ENCODE measurements at regions not wholly inside any gene's neighbourhood (a gene's known extent, or its start where the extent isn't known, plus 50 kb on each side); places are given as distances from the start of the nearest gene placed in this dataset.

- no peaks in the 10 kb centered on the region for H3K27me3 ChIP-seq (ENCODE audit: control insufficient read depth in 3 of 3, insufficient read depth in 3 of 3, low read length in 2 of 3)
- no peaks in the 10 kb centered on the region for H3K36me3 ChIP-seq (ENCODE audit: control insufficient read depth in 4 of 4, insufficient read depth in 4 of 4, low read length in 4 of 4)
- WGBS, 2 donors: 82% methylated on average over 4 of the region's 4 CpGs
- DNase-seq (no peak), ATAC-seq (ENCODE audit: insufficient read depth, low FRiP score) (no peak)
- H3K4me3 ChIP-seq: no peak overlapping the region
- no peak overlapping the region for H3K9ac ChIP-seq (ENCODE audit: insufficient read depth in 1 of 2, low read length in 2 of 2)
- H3K4me1 ChIP-seq (ENCODE audit: control insufficient read depth in 5 of 5, insufficient read depth in 5 of 5, low read length in 5 of 5): no peaks in the 10 kb centered on the region
- TF ChIP-seq, protein P1, sequence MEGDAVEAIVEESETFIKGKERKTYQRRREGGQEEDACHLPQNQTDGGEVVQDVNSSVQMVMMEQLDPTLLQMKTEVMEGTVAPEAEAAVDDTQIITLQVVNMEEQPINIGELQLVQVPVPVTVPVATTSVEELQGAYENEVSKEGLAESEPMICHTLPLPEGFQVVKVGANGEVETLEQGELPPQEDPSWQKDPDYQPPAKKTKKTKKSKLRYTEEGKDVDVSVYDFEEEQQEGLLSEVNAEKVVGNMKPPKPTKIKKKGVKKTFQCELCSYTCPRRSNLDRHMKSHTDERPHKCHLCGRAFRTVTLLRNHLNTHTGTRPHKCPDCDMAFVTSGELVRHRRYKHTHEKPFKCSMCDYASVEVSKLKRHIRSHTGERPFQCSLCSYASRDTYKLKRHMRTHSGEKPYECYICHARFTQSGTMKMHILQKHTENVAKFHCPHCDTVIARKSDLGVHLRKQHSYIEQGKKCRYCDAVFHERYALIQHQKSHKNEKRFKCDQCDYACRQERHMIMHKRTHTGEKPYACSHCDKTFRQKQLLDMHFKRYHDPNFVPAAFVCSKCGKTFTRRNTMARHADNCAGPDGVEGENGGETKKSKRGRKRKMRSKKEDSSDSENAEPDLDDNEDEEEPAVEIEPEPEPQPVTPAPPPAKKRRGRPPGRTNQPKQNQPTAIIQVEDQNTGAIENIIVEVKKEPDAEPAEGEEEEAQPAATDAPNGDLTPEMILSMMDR (IDR thresholded peaks at IDR 0.05; ENCODE audit: control extremely low read depth, extremely low read depth): no peak
- H3K27ac ChIP-seq (ENCODE audit: low read depth in 1 of 2, low read length in 1 of 2): no peak overlapping the region
- no peaks in the 10 kb centered on the region for H3K9me3 ChIP-seq (ENCODE audit: control insufficient read depth in 4 of 4, insufficient read depth in 3 of 4, low read length in 3 of 4)
Measured at GRCh38 chr3:164848923-164849322, 229.4 kb downstream of the SI start.

- no peak for DNase-seq
- TF ChIP-seq, protein P1 (IDR thresholded peaks at IDR 0.05; ENCODE audit: control extremely low read depth, extremely low read depth): no peak
- no peak for ATAC-seq (ENCODE audit: insufficient read depth, low FRiP score)
- Histone ChIP-seq H3K4me3 (no peak overlapping the region), H3K27ac (ENCODE audit: low read depth in 1 of 2, low read length in 1 of 2) (no peak overlapping the region), H3K4me1 (ENCODE audit: control insufficient read depth in 5 of 5, insufficient read depth in 5 of 5, low read length in 5 of 5) (no peaks in the 10 kb centered on the region), H3K36me3 (ENCODE audit: control insufficient read depth in 4 of 4, insufficient read depth in 4 of 4, low read length in 4 of 4) (no peaks in the 10 kb centered on the region), H3K9ac (ENCODE audit: insufficient read depth in 1 of 2, low read length in 2 of 2) (no peak overlapping the region), H3K9me3 (ENCODE audit: control insufficient read depth in 4 of 4, insufficient read depth in 3 of 4, low read length in 3 of 4) (no peaks in the 10 kb centered on the region), H3K27me3 (ENCODE audit: control insufficient read depth in 3 of 3, insufficient read depth in 3 of 3, low read length in 2 of 3) (no peaks in the 10 kb centered on the region)
- WGBS, 2 donors: 83 to 92% methylated on average over 2 of the region's 2 CpGs
Measured at GRCh38 chr3:164845739-164846138, 232.6 kb downstream of the SI start.

- Histone ChIP-seq H3K27me3 (ENCODE audit: control insufficient read depth in 3 of 3, insufficient read depth in 3 of 3, low read length in 2 of 3) (no peaks in the 10 kb centered on the region), H3K9me3 (ENCODE audit: control insufficient read depth in 4 of 4, insufficient read depth in 3 of 4, low read length in 3 of 4) (no peaks in the 10 kb centered on the region), H3K4me3 (no peak overlapping the region), H3K27ac (ENCODE audit: low read depth in 1 of 2, low read length in 1 of 2) (no peak overlapping the region), H3K36me3 (ENCODE audit: control insufficient read depth in 4 of 4, insufficient read depth in 4 of 4, low read length in 4 of 4) (no peaks in the 10 kb centered on the region), H3K4me1 (ENCODE audit: control insufficient read depth in 5 of 5, insufficient read depth in 5 of 5, low read length in 5 of 5) (no peaks in the 10 kb centered on the region), H3K9ac (ENCODE audit: insufficient read depth in 1 of 2, low read length in 2 of 2) (no peak overlapping the region)
- TF ChIP-seq, protein P1 (IDR thresholded peaks at IDR 0.05; ENCODE audit: control extremely low read depth, extremely low read depth): no peak
- no peak for ATAC-seq (ENCODE audit: insufficient read depth, low FRiP score)
- no peak for DNase-seq
- 62 to 70% methylated on average over 5 of the region's 5 CpGs for WGBS, 2 donors
Measured at GRCh38 chr3:164832216-164832615, 246.1 kb downstream of the SI start.

- H3K4me1 ChIP-seq (ENCODE audit: control insufficient read depth in 5 of 5, insufficient read depth in 5 of 5, low read length in 5 of 5): no peaks in the 10 kb centered on the region
- peaks cover 0 to 3% (median 0%) of the 10 kb centered on the region in 4 donors for H3K9me3 ChIP-seq (ENCODE audit: control insufficient read depth in 4 of 4, insufficient read depth in 3 of 4, low read length in 3 of 4)
- H3K27me3 ChIP-seq (ENCODE audit: control insufficient read depth in 3 of 3, insufficient read depth in 3 of 3, low read length in 2 of 3): no peaks in the 10 kb centered on the region
- no peak for DNase-seq
- no peak overlapping the region for H3K9ac ChIP-seq (ENCODE audit: insufficient read depth in 1 of 2, low read length in 2 of 2)
- H3K27ac ChIP-seq (ENCODE audit: low read depth in 1 of 2, low read length in 1 of 2): no peak overlapping the region
- TF ChIP-seq, protein P1 (IDR thresholded peaks at IDR 0.05; ENCODE audit: control extremely low read depth, extremely low read depth): no peak
- no peak for ATAC-seq (ENCODE audit: insufficient read depth, low FRiP score)
- no peak overlapping the region for H3K4me3 ChIP-seq
- WGBS, 2 donors: 94% methylated on average over 11 to 12 of the region's 12 CpGs
- H3K36me3 ChIP-seq (ENCODE audit: control insufficient read depth in 4 of 4, insufficient read depth in 4 of 4, low read length in 4 of 4): no peaks in the 10 kb centered on the region
Measured at GRCh38 chr3:164818318-164818717, 260.0 kb downstream of the SI start.

All from lung (tissue), 11 donors.